Ectodermal cell (in vitro differentiated cells): ENCODE measurements at regions not wholly inside any gene's neighbourhood (a gene's known extent, or its start where the extent isn't known, plus 50 kb on each side); places are given as distances from the start of the nearest gene placed in this dataset.

Experiments
- H3K27ac ChIP-seq: 2 replicates; pipeline ENCODE4 v1.7.0; 2013; ENCODE audit warnings: mild to moderate bottlenecking, low read depth, low read length; ENCODE audit not compliant: insufficient read depth, poor library complexity, severe bottlenecking
- H3K27me3 ChIP-seq: 2 replicates; pipeline ENCODE4 v1.7.0; 2013; ENCODE audit warnings: mild to moderate bottlenecking, low read length; ENCODE audit not compliant: insufficient read depth, control insufficient read depth, poor library complexity, severe bottlenecking
- H3K36me3 ChIP-seq: one replicate; pipeline ENCODE4 v1.7.0; 2013; ENCODE audit warnings: low read length; ENCODE audit not compliant: control insufficient read depth, insufficient read depth
- H3K4me1 ChIP-seq: one replicate; pipeline ENCODE4 v1.7.0; 2013; ENCODE audit warnings: low read length; ENCODE audit not compliant: control insufficient read depth, insufficient read depth
- H3K4me3 ChIP-seq: 2 replicates; pipeline ENCODE4 v1.7.0; 2013; ENCODE audit warnings: low read depth, low read length, control low read depth; ENCODE audit not compliant: insufficient read depth
- H3K9me3 ChIP-seq: 2 replicates; pipeline ENCODE4 v1.7.0; 2013; ENCODE audit warnings: mild to moderate bottlenecking, low read length, moderate library complexity; ENCODE audit not compliant: control insufficient read depth
- WGBS, 2 experiments: methylation state at CpG; one replicate each; pipeline ENCODE4 v1.1.7; 2013; ENCODE audit warnings: missing lambda C conversion rate in 2 of 2; 5-methylcytosine and 5-hydroxymethylcytosine counted together

- Histone ChIP-seq H3K27ac (no peak overlapping the region), H3K4me3 (no peak overlapping the region), H3K36me3 (no peaks in the 10 kb centered on the region), H3K27me3 (no peaks in the 10 kb centered on the region), H3K4me1 (peaks cover 35% of the 10 kb centered on the region), H3K9me3 (no peaks in the 10 kb centered on the region)
- WGBS, 2 experiments: 88 to 90% methylated on average over 6 of the region's 6 CpGs
These were observed 50.0 kb upstream of the RNU6ATAC start for GRCh38 chr9:134214386-134214765.

- no peaks in the 10 kb centered on the region for H3K27me3 ChIP-seq
- no peak overlapping the region for H3K4me3 ChIP-seq
- no peaks in the 10 kb centered on the region for H3K9me3 ChIP-seq
- WGBS, 2 experiments: 84 to 87% methylated on average over 22 of the region's 22 CpGs
- peaks cover 35% of the 10 kb centered on the region for H3K4me1 ChIP-seq
- H3K36me3 ChIP-seq: no peaks in the 10 kb centered on the region
- H3K27ac ChIP-seq: peak overlapping the region; percentile 13
These were observed 50.5 kb upstream of the RNU6ATAC start for GRCh38 chr9:134214766-134215419.

GRCh38 chr9:134215420-134215698 is 51.0 kb upstream of the RNU6ATAC start:
- Histone ChIP-seq H3K36me3 (no peaks in the 10 kb centered on the region), H3K27ac (peak overlapping the region; percentile 13), H3K4me3 (no peak overlapping the region), H3K4me1 (peaks cover 35% of the 10 kb centered on the region), H3K9me3 (no peaks in the 10 kb centered on the region), H3K27me3 (no peaks in the 10 kb centered on the region)
- 88 to 94% methylated on average over 7 of the region's 7 CpGs for WGBS, 2 experiments

- peaks cover 35% of the 10 kb centered on the region for H3K4me1 ChIP-seq
- 82 to 83% methylated on average over 32 of the region's 32 CpGs for WGBS, 2 experiments
- H3K4me3 ChIP-seq: no peak overlapping the region
- H3K27me3 ChIP-seq: no peaks in the 10 kb centered on the region
- H3K36me3 ChIP-seq: no peaks in the 10 kb centered on the region
- peak overlapping the region; percentile 13 for H3K27ac ChIP-seq
- H3K9me3 ChIP-seq: no peaks in the 10 kb centered on the region
These were observed 51.5 kb upstream of the RNU6ATAC start for GRCh38 chr9:134215699-134216448.

GRCh38 chr9:134216449-134216951 is 52.1 kb upstream of the RNU6ATAC start:
- no peaks in the 10 kb centered on the region for H3K36me3 ChIP-seq
- no peak overlapping the region for H3K27ac ChIP-seq
- H3K4me3 ChIP-seq: no peak overlapping the region
- no peaks in the 10 kb centered on the region for H3K9me3 ChIP-seq
- H3K27me3 ChIP-seq: no peaks in the 10 kb centered on the region
- H3K4me1 ChIP-seq: peaks cover 35% of the 10 kb centered on the region
- 81 to 84% methylated on average over 14 of the region's 14 CpGs for WGBS, 2 experiments

- H3K27ac ChIP-seq: no peak overlapping the region
- no peaks in the 10 kb centered on the region for H3K27me3 ChIP-seq
- WGBS, 2 experiments: 91 to 93% methylated on average over 10 of the region's 10 CpGs
- no peaks in the 10 kb centered on the region for H3K9me3 ChIP-seq
- H3K36me3 ChIP-seq: no peaks in the 10 kb centered on the region
- peaks cover 35% of the 10 kb centered on the region for H3K4me1 ChIP-seq
- no peak overlapping the region for H3K4me3 ChIP-seq
These were observed 52.6 kb upstream of the RNU6ATAC start for GRCh38 chr9:134216961-134217360.

- Histone ChIP-seq H3K4me1 (peaks cover 35% of the 10 kb centered on the region), H3K36me3 (no peaks in the 10 kb centered on the region), H3K4me3 (no peak overlapping the region), H3K9me3 (no peaks in the 10 kb centered on the region), H3K27me3 (no peaks in the 10 kb centered on the region), H3K27ac (no peak overlapping the region)
- 91 to 93% methylated on average over 10 of the region's 10 CpGs for WGBS, 2 experiments
These were observed 53.3 kb upstream of the RNU6ATAC start for GRCh38 chr9:134217431-134218210.

- Histone ChIP-seq H3K36me3 (no peaks in the 10 kb centered on the region), H3K27ac (no peak overlapping the region), H3K4me1 (peaks cover 40% of the 10 kb centered on the region), H3K27me3 (no peaks in the 10 kb centered on the region), H3K4me3 (no peak overlapping the region), H3K9me3 (no peaks in the 10 kb centered on the region)
- 96% methylated on average over 6 of the region's 6 CpGs for WGBS, 2 experiments
These were observed 53.9 kb upstream of the RNU6ATAC start for GRCh38 chr9:134218230-134218629.

- Histone ChIP-seq H3K4me1 (peaks cover 28% of the 10 kb centered on the region), H3K9me3 (no peaks in the 10 kb centered on the region), H3K36me3 (no peaks in the 10 kb centered on the region), H3K4me3 (no peak overlapping the region), H3K27ac (no peak overlapping the region), H3K27me3 (no peaks in the 10 kb centered on the region)
- 93 to 95% methylated on average over 17 of the region's 24 CpGs for WGBS, 2 experiments
These were observed 55.3 kb upstream of the RNU6ATAC start for GRCh38 chr9:134219646-134220060.

GRCh38 chr9:134220311-134220710 is 55.9 kb upstream of the RNU6ATAC start:
- peaks cover 22% of the 10 kb centered on the region for H3K4me1 ChIP-seq
- no peak overlapping the region for H3K27ac ChIP-seq
- H3K9me3 ChIP-seq: no peaks in the 10 kb centered on the region
- no peaks in the 10 kb centered on the region for H3K27me3 ChIP-seq
- 91% methylated on average over 13 of the region's 13 CpGs for WGBS, 2 experiments
- no peak overlapping the region for H3K4me3 ChIP-seq
- H3K36me3 ChIP-seq: no peaks in the 10 kb centered on the region
